ENCODE measurements at regions not wholly inside any gene's neighbourhood (a gene's known extent, or its start where the extent isn't known, plus 50 kb on each side); places are given as distances from the start of the nearest gene placed in this dataset.

DNA sequence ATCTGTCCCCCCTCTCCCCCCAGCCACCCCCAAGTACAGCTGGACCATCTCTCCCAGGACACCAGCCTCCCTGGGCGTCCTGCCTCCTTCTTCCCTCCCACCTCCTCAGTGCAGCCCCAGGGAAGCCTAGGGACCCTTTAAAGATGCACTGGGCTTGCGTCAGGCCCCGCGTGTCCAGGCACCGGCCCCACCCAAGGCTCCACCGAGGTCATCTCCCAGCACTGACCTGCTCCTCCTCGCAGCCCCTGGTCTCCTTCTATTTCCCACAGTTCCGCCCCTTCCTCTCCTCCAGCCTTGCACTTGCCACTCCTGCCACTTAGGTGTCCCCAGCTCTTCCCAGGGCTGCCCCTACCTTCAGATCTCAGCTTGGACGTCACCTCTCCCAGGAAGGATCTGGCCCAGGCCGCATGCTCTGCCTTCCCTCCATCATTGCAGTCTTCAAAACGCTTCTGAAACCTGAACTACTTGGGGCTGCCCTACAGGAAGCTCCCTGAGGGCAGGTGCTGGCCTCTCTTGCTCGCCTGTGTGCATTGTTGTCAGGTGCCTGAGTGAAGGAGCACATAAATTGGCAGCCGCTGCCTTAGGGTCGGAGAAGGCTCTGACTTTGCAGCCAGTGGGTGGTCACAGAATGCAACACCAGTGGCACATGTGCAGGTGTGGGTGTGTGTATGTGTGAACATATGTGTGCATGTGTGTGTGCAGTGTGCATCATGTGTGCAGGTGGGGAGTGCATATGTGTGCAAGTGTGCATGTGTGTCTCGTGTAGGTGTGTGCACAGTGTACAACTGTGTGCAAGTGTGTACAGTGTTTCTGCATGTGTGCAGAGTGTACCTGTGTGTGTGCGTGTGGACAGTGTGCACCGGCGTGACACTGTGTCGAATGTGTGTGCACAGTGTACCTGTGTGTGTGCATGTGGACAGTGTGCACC is 152.9 kb downstream of the C9orf50 start:
- TF ChIP-seq, protein P1, sequence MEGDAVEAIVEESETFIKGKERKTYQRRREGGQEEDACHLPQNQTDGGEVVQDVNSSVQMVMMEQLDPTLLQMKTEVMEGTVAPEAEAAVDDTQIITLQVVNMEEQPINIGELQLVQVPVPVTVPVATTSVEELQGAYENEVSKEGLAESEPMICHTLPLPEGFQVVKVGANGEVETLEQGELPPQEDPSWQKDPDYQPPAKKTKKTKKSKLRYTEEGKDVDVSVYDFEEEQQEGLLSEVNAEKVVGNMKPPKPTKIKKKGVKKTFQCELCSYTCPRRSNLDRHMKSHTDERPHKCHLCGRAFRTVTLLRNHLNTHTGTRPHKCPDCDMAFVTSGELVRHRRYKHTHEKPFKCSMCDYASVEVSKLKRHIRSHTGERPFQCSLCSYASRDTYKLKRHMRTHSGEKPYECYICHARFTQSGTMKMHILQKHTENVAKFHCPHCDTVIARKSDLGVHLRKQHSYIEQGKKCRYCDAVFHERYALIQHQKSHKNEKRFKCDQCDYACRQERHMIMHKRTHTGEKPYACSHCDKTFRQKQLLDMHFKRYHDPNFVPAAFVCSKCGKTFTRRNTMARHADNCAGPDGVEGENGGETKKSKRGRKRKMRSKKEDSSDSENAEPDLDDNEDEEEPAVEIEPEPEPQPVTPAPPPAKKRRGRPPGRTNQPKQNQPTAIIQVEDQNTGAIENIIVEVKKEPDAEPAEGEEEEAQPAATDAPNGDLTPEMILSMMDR (conservative IDR thresholded peaks at IDR 0.05; ENCODE audit: low read depth, low read length): no peak
- TF ChIP-seq EZH2 (IDR thresholded peaks at IDR 0.05; ENCODE audit: low read length, unreplicated experiment) (no peak), EZH2phosphoT487 (IDR thresholded peaks at IDR 0.05; ENCODE audit: borderline replicate concordance, low read length) (no peak)

All from PC-3 (cell line).